HCT116 (cell line): ENCODE measurements at regions not wholly inside any gene's neighbourhood (a gene's known extent, or its start where the extent isn't known, plus 50 kb on each side); places are given as distances from the start of the nearest gene placed in this dataset.
"Not testable (repeated sequence)": the region's sequence is repeated elsewhere in the genome, so short reads cannot be mapped to it uniquely, and the experiment has no call there.

Experiments
- ATAC-seq: fragments of 200-7000 bp; cut with Tn5 transposase; 2 replicates; pipeline ENCODE4 v1.9.1; 2020; ENCODE audit warnings: mild to moderate bottlenecking, moderate library complexity
- BruUV-seq: library from RNA; stranded (reverse); fragments of 400-500 nt; replicated peaks from 2 replicates; lab custom pipeline; 2021; lab: Mats Ljungman, UMichigan
- CTCF ChIA-PET: fragments of 300-600 bp; sonication (Branson Sonifier 250); formaldehyde crosslinking; loops from one replicate; lab custom pipeline; 2021; ENCODE audit warnings: antibody characterized with exemption; lab: Charles Lee
- POLR2A ChIA-PET: fragments of 300-600, 350-600 bp; sonication (Branson Sonifier 250); formaldehyde crosslinking; loops from one replicate; lab custom pipeline; 2021; ENCODE audit warnings: antibody characterized with exemption; lab: Charles Lee
- RAD21 ChIA-PET, 2 experiments: fragments of 300-600 bp; sonication (Branson Sonifier 250); formaldehyde crosslinking; loops; one replicate each; lab custom pipeline; 2023; ENCODE audit warnings: low total read pairs in 2 of 2; ENCODE audit not compliant: uncharacterized antibody in 2 of 2, unreplicated experiment in 2 of 2, low non-redundant PET in 1 of 2; lab: Charles Lee
- DNase-seq: peaks from one replicate; pipeline ENCODE4 v3.0.0-alpha.2; 2010; ENCODE audit warnings: low read depth, low spot score
- H2AFZ ChIP-seq: fragments of 200-600 bp; shearing (Covaris generic), sonication (generic); 2 replicates; pipeline ENCODE4 v1.6.1; 2017; ENCODE audit warnings: low read depth, mixed run types, mixed read lengths, antibody characterized with exemption, low read length; ENCODE audit not compliant: poor library complexity, severe bottlenecking
- H3K27ac ChIP-seq: 2 replicates; pipeline ENCODE4 v1.5.1; 2012; ENCODE audit warnings: low read depth, low read length
- H3K27me3 ChIP-seq: fragments of 200-600 bp; sonication (generic); 2 replicates; pipeline ENCODE4 v1.6.1; 2016; ENCODE audit warnings: mixed run types, low read length, mixed read lengths; ENCODE audit not compliant: insufficient read depth
- H3K36me3 ChIP-seq, 2 experiments: fragments of 200-500 bp in 1 of 2; fragments of 200-600 bp in 1 of 2; sonication (Bioruptor generic) in 1 of 2; sonication (generic) in 1 of 2; 2 replicates each; pipeline versions ENCODE4 v1.5.1 to v1.6.1; 2014 to 2016; ENCODE audit warnings: low read length in 2 of 2, inconsistent platforms in 1 of 2, mixed read lengths in 1 of 2, mixed run types in 1 of 2; ENCODE audit not compliant: insufficient read depth in 2 of 2, control insufficient read depth in 1 of 2
- H3K4me1 ChIP-seq, 2 experiments: fragments of 200-600 bp in 1 of 2; sonication (generic) in 1 of 2; 2 replicates each; pipeline versions ENCODE4 v1.5.1 to v1.6.1; 2012 to 2017; ENCODE audit warnings: low read length in 2 of 2, inconsistent platforms in 1 of 2, mild to moderate bottlenecking in 1 of 2, mixed read lengths in 1 of 2, mixed run types in 1 of 2, moderate library complexity in 1 of 2; ENCODE audit not compliant: insufficient read depth in 2 of 2, control insufficient read depth in 1 of 2
- H3K4me2 ChIP-seq: fragments of 200-600 bp; sonication (generic); 2 replicates; pipeline ENCODE4 v1.6.1; 2017; ENCODE audit warnings: mixed run types, low read length, mixed read lengths
- H3K4me3 ChIP-seq, 2 experiments: fragments of 200-600 bp in 1 of 2; sonication (generic) in 1 of 2; replicated peaks in 1 of 2; 2 replicates each; pipeline ENCODE4 v1.5.1; 2011 to 2016; ENCODE audit warnings: low read length in 2 of 2, control low read depth in 1 of 2, low read depth in 1 of 2, mild to moderate bottlenecking in 1 of 2, mixed read lengths in 1 of 2, mixed run types in 1 of 2
- H3K79me2 ChIP-seq: fragments of 200-600 bp; sonication (generic); 2 replicates; pipeline ENCODE4 v1.6.1; 2017; ENCODE audit warnings: mild to moderate bottlenecking, mixed run types, low read length, moderate library complexity, mixed read lengths; ENCODE audit not compliant: insufficient read depth
- H3K9ac ChIP-seq: fragments of 200-600 bp; sonication (generic); 2 replicates; pipeline ENCODE4 v1.6.1; 2016; ENCODE audit warnings: low read length, mixed read lengths
- H3K9me2 ChIP-seq: fragments of 200-600 bp; sonication (generic), shearing (Covaris generic); 2 replicates; pipeline ENCODE4 v1.6.1; 2017; ENCODE audit warnings: mixed run types, mild to moderate bottlenecking, moderate library complexity; ENCODE audit not compliant: insufficient read depth
- H3K9me3 ChIP-seq, 2 experiments: fragments of 200-500 bp in 1 of 2; fragments of 200-600 bp in 1 of 2; sonication (Bioruptor generic) in 1 of 2; sonication (generic) in 1 of 2; 2 replicates each; pipeline ENCODE4 v1.6.1; 2014 to 2017; ENCODE audit warnings: low read length in 2 of 2, mixed read lengths in 2 of 2, inconsistent platforms in 1 of 2, low read depth in 1 of 2, mild to moderate bottlenecking in 1 of 2, mixed run types in 1 of 2, moderate library complexity in 1 of 2; ENCODE audit not compliant: control insufficient read depth in 1 of 2, insufficient read depth in 1 of 2
- H4K20me1 ChIP-seq: fragments of 200-600 bp; sonication (generic), shearing (Covaris generic); 2 replicates; pipeline ENCODE4 v1.6.1; 2017; ENCODE audit warnings: mixed run types, mild to moderate bottlenecking, moderate library complexity; ENCODE audit not compliant: insufficient read depth
- intact Hi-C: fragments of 100-400 bp; cut with micrococcal nuclease; formaldehyde crosslinking; loops from 2 replicates; pipeline ENCODE4 v1.10.0; 2022
- TF ChIP-seq, protein P1 (sequence below), 3 experiments: fragments of 200-600 bp in 1 of 3; sonication (generic) in 1 of 3; IDR thresholded peaks in 2 of 3; conservative IDR thresholded peaks in 1 of 3; 2 replicates each; pipeline ENCODE4 v1.5.1; 2012 to 2017; ENCODE audit warnings: low read depth in 2 of 3, low read length in 2 of 3, antibody characterized with exemption in 1 of 3, borderline replicate concordance in 1 of 3, control low read depth in 1 of 3, mild to moderate bottlenecking in 1 of 3, mixed read lengths in 1 of 3, mixed run types in 1 of 3, moderate library complexity in 1 of 3; ENCODE audit not compliant: insufficient read depth in 1 of 3

GRCh38 chr15:20628538-20628937, 86.9 kb upstream of the GOLGA6L6 start:
- H3K27me3 ChIP-seq, H4K20me1 ChIP-seq, H3K9ac ChIP-seq, H3K9me2 ChIP-seq, H3K27ac ChIP-seq, H3K9me3 ChIP-seq, CTCF ChIA-PET, H3K4me2 ChIP-seq, intact Hi-C loops, H3K4me1 ChIP-seq, H3K79me2 ChIP-seq, DNase-seq, BruUV-seq, H3K36me3 ChIP-seq, POLR2A ChIA-PET, RAD21 ChIA-PET, H3K4me3 ChIP-seq, ATAC-seq, H2AFZ ChIP-seq: not testable (repeated sequence)

DNA sequence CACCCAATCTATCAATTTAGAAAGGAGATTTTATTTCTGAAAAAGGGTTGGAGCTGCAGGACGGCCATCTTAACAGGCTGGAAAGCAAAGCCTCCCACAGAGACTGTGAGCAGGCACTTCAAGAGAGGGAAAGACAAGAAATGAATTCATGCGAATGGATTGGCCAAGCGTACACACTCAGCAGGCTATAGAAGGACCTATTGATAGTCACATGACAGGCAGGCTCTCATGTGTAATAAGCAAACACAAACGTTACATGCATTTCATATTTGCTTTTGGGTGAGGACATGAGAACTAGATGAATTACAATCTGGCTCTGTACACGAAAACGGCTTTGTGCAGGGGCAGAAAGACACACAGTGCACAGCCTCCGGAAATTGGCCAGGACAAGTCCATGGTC, 83.9 kb upstream of the GOLGA6L6 start:
- CTCF ChIA-PET, RAD21 ChIA-PET, H2AFZ ChIP-seq, BruUV-seq, POLR2A ChIA-PET, H3K9ac ChIP-seq, H3K27ac ChIP-seq, DNase-seq, H3K27me3 ChIP-seq, H3K9me3 ChIP-seq, H3K9me2 ChIP-seq, ATAC-seq, H4K20me1 ChIP-seq, H3K4me1 ChIP-seq, intact Hi-C loops, H3K36me3 ChIP-seq, H3K4me3 ChIP-seq, H3K4me2 ChIP-seq, H3K79me2 ChIP-seq: not testable (repeated sequence)

DNA sequence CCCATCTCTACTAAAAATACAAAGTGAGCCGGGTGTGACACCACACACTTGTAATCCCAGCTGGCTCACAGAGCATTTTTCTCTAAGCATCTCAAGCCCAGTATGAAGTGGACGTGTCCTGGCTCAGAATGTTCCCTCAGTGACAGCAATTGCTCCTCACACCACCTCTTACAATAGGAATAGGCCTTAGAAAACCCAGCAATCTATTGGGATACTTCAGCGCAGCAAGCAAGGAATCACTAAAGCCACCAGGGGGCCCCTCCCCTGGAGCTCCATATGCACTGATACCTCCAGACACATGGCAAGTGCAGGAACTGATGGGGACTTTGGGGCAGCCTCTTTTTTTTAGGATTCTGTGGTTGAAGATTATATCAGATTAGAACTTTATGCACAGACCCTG, 82.5 kb upstream of the GOLGA6L6 start:
- RAD21 ChIA-PET, CTCF ChIA-PET, DNase-seq, H3K36me3 ChIP-seq, H3K9ac ChIP-seq, H3K9me3 ChIP-seq, H2AFZ ChIP-seq, POLR2A ChIA-PET, H3K27me3 ChIP-seq, H3K79me2 ChIP-seq, BruUV-seq, H3K4me3 ChIP-seq, H3K4me2 ChIP-seq, H3K4me1 ChIP-seq, H3K27ac ChIP-seq, H4K20me1 ChIP-seq, intact Hi-C loops, H3K9me2 ChIP-seq: not testable (repeated sequence)
- TF ChIP-seq, protein P1, sequence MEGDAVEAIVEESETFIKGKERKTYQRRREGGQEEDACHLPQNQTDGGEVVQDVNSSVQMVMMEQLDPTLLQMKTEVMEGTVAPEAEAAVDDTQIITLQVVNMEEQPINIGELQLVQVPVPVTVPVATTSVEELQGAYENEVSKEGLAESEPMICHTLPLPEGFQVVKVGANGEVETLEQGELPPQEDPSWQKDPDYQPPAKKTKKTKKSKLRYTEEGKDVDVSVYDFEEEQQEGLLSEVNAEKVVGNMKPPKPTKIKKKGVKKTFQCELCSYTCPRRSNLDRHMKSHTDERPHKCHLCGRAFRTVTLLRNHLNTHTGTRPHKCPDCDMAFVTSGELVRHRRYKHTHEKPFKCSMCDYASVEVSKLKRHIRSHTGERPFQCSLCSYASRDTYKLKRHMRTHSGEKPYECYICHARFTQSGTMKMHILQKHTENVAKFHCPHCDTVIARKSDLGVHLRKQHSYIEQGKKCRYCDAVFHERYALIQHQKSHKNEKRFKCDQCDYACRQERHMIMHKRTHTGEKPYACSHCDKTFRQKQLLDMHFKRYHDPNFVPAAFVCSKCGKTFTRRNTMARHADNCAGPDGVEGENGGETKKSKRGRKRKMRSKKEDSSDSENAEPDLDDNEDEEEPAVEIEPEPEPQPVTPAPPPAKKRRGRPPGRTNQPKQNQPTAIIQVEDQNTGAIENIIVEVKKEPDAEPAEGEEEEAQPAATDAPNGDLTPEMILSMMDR (IDR thresholded peaks at IDR 0.05 in 2 of 3, conservative IDR thresholded peaks at IDR 0.05 in 1 of 3; ENCODE audit: borderline replicate concordance in 1 of 3, insufficient read depth in 1 of 3, low read depth in 2 of 3, low read length in 2 of 3) = peak in 1 of 3 experiments; percentile 24; a peak in 1 of 6 replicates
- peak; percentile 84 for ATAC-seq

- H4K20me1 ChIP-seq, BruUV-seq, CTCF ChIA-PET, H3K27me3 ChIP-seq, H3K79me2 ChIP-seq, H3K9me2 ChIP-seq, H3K4me3 ChIP-seq, H3K4me2 ChIP-seq, H3K27ac ChIP-seq, H2AFZ ChIP-seq, H3K36me3 ChIP-seq, intact Hi-C loops, H3K4me1 ChIP-seq, H3K9me3 ChIP-seq, POLR2A ChIA-PET, H3K9ac ChIP-seq, DNase-seq, RAD21 ChIA-PET: not testable (repeated sequence)
- peak; percentile 55; the same call in 1 of the 2 replicates for ATAC-seq
These were observed 80.5 kb upstream of the GOLGA6L6 start for GRCh38 chr15:20622117-20622516.
